Fibroblast of mammary gland (primary cell): ENCODE measurements at regions not wholly inside any gene's neighbourhood (a gene's known extent, or its start where the extent isn't known, plus 50 kb on each side); places are given as distances from the start of the nearest gene placed in this dataset.

ENCODE experiments used
- DNase-seq: peaks from one replicate; pipeline ENCODE4 v3.0.0-alpha.2; 2010; ENCODE audit warnings: low read depth
- H3K4me3 ChIP-seq: 2 replicates; pipeline ENCODE4 v1.5.1; 2011; ENCODE audit warnings: low read depth, mild to moderate bottlenecking, low read length, moderate library complexity; ENCODE audit not compliant: control insufficient read depth
- CTCF ChIP-seq: conservative IDR thresholded peaks from 2 replicates; pipeline ENCODE4 v1.5.1; 2011; ENCODE audit warnings: low read depth, low read length, inconsistent platforms; ENCODE audit not compliant: control insufficient read depth, insufficient read depth

GRCh38 chr5:67434466-67434865, 237.9 kb upstream of the CD180 start:
- TF ChIP-seq CTCF: no peak
- no peak for DNase-seq
- no peak overlapping the region for H3K4me3 ChIP-seq

GRCh38 chr5:67432606-67433005, 236.0 kb upstream of the CD180 start:
- no peak for TF ChIP-seq CTCF
- H3K4me3 ChIP-seq: no peak overlapping the region
- DNase-seq: no peak

- H3K4me3 ChIP-seq: no peak overlapping the region
- peak; percentile 54 for DNase-seq
- TF ChIP-seq CTCF: no peak
These were observed 234.6 kb upstream of the CD180 start for GRCh38 chr5:67431191-67431590.

GRCh38 chr5:67427850-67428298, 231.3 kb upstream of the CD180 start:
- H3K4me3 ChIP-seq: no peak overlapping the region
- DNase-seq: no peak

GRCh38 chr5:67426961-67427849, 230.6 kb upstream of the CD180 start:
- no peak for DNase-seq
- no peak overlapping the region for H3K4me3 ChIP-seq
- no peak for TF ChIP-seq CTCF

More at GRCh38 chr5:67427850-67428298, 231.3 kb upstream of the CD180 start:
- no peak for TF ChIP-seq CTCF

- no peak overlapping the region for H3K4me3 ChIP-seq
- no peak for TF ChIP-seq CTCF
- peak; percentile 25 for DNase-seq
These were observed 228.9 kb upstream of the CD180 start for GRCh38 chr5:67425514-67425913.
